KBM-7 (cell line): ENCODE measurements at regions not wholly inside any gene's neighbourhood (a gene's known extent, or its start where the extent isn't known, plus 50 kb on each side); places are given as distances from the start of the nearest gene placed in this dataset.

Source experiments
- DNase-seq: peaks from one replicate; pipeline ENCODE4 v3.0.0-alpha.2; 2015
- in situ Hi-C: fragments of 300-500 bp; cut with MboI; formaldehyde crosslinking; loops from 2 replicates; pipeline ENCODE4 v1.14.3; 2020; ENCODE audit warnings: low sequenced_read_pairs, low pct_unique_long_range_greater_than_20kb, mixed read lengths

- in situ Hi-C loops: no loop called here
- DNase-seq: no peak
These were observed 299.9 kb upstream of the HABP2 start for GRCh38 chr10:113252650-113253618.

DNA sequence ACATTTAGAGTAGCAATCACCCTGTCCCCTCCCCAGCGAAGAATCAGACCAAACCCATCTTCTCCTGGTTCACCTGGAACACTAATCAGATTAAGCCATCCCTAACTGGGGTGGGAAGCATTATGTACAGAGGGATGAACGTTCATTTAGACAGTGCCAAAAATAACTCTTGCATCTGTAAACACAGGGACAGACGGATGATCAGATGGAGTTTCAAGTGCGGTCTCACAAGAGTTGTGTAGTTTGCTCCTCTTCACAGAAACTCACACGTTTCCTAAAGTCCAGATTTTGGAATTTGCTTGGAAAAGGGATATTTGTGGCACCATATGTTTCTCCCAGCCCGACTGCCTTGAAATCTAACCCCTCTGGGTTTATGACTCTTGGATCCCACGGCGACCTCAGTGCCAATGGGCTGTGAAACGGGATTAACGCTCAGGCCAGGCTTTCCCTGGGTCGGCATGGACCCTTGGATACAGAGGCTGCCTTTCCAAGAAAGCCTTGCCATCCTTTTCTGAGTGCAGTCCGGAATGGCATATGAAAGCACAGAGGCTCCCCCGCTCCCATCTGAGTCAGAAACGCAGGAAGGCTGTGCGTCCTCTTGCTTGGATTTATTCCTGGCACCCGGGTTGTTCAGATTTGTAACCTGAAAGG lies 293.2 kb upstream of the HABP2 start:
- DNase-seq: no peak
- in situ Hi-C loops: no loop called here

DNA sequence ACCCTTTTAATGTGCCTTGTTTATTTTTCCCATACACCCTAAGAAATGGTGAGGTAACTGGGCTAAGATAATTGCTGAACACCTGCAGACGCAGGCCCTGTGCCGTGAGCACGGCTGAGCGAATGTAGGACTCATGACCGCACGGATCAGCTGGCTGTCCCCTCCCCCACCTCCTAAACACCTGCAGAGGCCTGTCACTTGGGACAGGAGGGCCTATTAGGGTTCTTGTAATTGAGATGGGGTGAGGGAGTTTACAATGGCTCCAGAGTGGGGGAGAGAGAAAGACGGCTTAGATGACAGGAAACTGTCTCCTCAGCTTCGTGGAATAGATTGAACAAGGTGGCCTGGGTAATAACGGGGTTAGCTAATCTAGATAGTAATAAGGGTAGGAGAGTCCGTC lies 291.7 kb upstream of the HABP2 start:
- in situ Hi-C loops: no loop called here
- DNase-seq: no peak

DNA sequence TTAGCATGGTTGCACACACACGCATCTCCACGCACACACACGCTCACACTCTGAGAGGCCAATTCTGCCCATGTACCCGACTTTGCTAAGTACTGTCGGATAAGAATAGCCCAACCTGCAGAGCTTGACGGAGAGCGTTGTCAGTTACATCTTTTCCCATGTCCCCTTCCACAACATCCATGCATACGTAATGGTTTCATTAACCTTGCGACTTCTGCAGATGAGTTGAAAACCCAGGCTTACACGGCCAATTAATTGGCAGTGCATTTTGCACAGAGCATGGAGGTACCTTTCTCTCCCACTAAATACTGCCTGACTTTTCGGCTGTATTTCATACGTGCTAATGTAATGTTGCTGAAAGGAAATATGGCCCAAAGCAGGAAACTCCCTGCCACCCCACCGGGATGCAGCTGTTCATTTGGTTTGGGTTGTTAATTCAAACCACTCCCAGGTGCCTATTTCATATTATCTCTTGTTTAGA lies 291.2 kb upstream of the HABP2 start:
- in situ Hi-C loops: no loop called here
- no peak for DNase-seq

- in situ Hi-C loops: no loop called here
- no peak for DNase-seq
These were observed 289.8 kb upstream of the HABP2 start for GRCh38 chr10:113263056-113263455.

DNA sequence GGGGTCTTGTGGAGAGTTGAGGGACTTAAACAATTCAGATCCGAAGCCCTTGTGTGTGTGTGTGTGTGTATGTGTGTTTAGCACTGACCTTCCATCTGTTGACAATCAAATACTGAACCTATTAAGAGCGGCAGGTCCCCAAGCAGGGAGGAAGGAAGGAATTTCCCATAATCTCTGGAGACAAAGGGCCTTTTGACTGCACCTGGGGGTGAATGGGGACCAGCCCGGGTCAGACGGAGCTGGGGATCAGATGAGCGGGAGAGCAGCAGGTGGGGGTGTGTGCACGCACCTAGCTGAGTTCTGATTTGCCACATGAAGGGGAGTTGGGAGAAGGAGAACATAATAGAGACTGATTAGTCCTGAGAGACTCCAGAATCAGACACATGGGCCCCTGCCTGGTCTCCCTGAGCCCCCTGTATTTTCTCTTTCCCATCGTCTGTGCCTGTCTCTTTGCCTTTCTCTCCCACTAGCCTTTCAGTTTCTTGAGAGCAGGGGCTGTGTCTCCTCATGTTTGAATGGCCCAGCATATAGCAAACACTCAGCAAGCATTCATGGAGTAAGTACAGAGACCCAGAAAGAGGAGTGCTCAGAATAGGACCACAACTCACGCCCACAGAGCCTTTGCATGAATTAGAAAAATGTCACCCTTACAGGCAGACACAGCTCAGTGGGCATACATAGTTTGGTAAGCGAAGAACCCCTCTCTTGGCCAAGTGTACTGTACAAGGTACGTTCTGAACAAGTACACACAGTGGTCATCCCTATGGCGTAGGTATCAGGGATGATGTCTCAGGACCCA lies 288.3 kb upstream of the HABP2 start:
- DNase-seq: no peak
- in situ Hi-C loops: no loop called here

- no peak for DNase-seq
- in situ Hi-C loops: no loop called here
These were observed 286.7 kb upstream of the HABP2 start for GRCh38 chr10:113266147-113266546.

GRCh38 chr10:113267619-113268562 lies 285.0 kb upstream of the HABP2 start:
- in situ Hi-C loops: no loop called here
- no peak for DNase-seq

- in situ Hi-C loops: no loop called here
- DNase-seq: no peak
These were observed 283.5 kb upstream of the HABP2 start for GRCh38 chr10:113269333-113269732.

DNA sequence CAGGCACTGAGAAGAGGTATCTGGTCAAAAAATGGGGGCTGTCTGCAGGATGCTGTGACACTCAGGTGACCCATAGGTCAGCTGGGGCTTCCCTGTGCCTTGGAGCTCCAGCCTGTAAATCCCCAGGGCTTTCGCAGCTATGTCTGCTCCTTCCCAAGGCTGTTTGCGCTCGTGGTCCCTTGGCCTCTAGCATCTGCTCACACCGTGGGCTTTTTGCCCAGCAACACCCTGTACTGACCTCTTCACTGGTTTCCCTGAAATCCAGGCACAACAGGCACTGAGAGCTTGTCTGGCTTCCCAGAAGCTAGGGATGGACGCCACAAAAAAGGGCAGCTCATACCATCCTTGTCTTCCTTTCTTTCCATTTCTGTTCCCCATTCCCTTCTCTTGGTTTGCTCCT lies 280.3 kb upstream of the HABP2 start:
- no peak for DNase-seq
- in situ Hi-C loops: no loop called here

DNA sequence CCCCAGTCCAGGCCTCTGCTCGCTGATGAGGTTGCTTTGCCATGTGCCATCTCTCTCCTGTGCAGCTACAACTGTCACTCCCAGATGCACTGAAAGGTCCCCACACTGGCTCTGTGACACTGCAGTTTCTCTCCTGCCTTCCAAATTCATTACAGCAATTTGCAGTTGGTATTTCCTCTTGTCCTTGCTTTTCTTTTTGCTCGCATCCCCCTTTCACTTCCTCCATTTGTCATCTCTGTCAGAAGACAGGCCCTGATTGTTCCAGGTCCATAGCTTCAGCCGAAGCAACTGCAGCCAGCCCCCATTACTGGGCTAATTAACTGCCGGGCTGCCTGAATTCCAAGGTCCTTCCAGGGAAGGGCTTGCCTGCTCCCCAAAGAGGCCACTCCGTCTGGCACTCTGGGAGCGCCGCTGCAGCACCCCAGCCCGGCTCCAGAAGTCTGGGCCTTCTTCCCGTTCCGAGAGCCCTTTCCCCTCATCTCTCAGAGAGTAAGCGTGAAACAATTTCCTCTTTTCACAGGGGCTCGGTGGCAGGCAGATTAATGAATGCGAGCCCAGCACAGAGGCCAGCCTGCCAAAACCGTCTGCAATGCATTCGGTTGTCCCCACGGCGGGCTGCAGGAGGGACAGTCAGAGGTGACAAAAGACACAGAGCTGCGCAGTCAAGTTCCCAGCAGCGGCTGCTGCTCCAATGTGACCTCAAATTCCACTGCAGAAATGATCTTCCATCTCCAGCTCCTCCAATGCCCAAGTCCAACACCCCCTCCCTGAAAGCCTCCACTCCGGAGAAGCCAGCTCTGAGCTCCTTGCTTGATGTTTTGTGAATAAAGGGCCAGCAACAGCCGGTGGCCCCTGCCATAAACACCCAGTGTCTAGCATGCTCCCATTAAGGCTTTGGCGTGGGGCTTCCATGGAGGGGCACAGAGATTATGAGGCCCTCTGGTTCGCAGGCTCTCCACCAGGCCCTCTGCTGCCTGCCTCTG lies 279.4 kb upstream of the HABP2 start:
- in situ Hi-C loops: no loop called here
- DNase-seq: peak; percentile 64

DNA sequence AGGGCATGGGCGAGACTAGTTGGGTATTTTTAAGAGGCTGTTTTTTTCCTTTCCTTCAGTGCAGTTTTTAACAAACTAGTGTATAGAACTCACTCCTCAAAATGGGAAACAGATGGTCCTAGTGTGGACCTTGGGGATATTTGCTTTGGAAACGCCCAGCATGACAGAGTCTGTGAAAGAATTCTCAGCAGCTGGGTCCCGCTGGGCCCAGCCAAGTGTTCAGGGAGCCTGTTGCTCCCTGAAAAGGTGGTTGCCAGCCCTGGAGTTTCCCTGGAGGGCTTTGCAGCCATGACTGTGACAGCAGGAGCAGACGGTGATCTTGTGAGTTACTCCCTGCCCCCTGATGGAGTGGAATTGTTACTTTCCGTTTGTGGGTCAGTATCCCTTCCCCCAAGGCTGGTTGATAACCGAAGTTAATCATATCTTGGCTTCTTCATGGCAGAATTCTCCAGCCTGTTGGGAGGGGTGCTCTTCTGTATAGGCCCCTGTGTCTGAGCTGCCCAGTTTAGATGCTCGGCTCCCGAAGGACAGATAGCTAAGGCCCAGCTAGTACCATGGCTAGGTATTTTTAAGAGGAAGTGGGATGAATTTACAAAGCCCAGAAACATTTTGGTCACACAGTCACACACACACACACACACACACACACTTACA lies 278.6 kb upstream of the HABP2 start:
- in situ Hi-C loops: no loop called here
- DNase-seq: no peak

- in situ Hi-C loops: no loop called here
- no peak for DNase-seq
These were observed 274.6 kb upstream of the HABP2 start for GRCh38 chr10:113278221-113278620.

GRCh38 chr10:113278664-113279063 lies 274.2 kb upstream of the HABP2 start:
- no peak for DNase-seq

GRCh38 chr10:113279262-113279661 lies 273.6 kb upstream of the HABP2 start:
- in situ Hi-C loops: no loop called here
- DNase-seq: no peak

More at GRCh38 chr10:113278664-113279063, 274.2 kb upstream of the HABP2 start:
- in situ Hi-C loops: no loop called here

- in situ Hi-C loops: no loop called here
- DNase-seq: no peak
These were observed 270.3 kb upstream of the HABP2 start for GRCh38 chr10:113282564-113282963.

GRCh38 chr10:113283189-113283588 lies 269.7 kb upstream of the HABP2 start:
- in situ Hi-C loops: no loop called here
- no peak for DNase-seq
